ENCODE measurements at regions not wholly inside any gene's neighbourhood (a gene's known extent, or its start where the extent isn't known, plus 50 kb on each side); places are given as distances from the start of the nearest gene placed in this dataset.

DNA sequence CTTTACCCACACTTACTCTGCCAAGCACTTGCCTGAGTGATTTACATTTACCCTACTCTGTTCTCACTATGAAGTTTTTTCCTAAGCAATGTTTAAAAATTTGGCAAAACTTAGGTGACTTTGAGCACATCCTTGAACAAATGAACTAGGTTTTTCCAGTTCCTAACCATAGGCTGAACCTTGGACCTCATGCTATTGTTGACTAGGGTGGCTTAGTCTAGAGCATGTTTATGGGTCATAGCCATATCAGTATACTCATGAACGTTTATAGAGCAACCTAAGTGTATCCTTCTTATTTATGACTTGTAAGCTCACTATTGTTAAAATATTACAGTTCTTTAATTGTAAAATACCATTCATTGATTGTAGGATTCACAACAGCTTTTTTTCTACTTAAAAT, 85.0 kb upstream of the KRR1 start:
- TF ChIP-seq GATA2 (IDR thresholded peaks at IDR 0.05; ENCODE audit: low read depth, low read length) = no peak
- no peak for TF ChIP-seq GATA3 (IDR thresholded peaks at IDR 0.05; ENCODE audit: low read depth, low read length)

DNA sequence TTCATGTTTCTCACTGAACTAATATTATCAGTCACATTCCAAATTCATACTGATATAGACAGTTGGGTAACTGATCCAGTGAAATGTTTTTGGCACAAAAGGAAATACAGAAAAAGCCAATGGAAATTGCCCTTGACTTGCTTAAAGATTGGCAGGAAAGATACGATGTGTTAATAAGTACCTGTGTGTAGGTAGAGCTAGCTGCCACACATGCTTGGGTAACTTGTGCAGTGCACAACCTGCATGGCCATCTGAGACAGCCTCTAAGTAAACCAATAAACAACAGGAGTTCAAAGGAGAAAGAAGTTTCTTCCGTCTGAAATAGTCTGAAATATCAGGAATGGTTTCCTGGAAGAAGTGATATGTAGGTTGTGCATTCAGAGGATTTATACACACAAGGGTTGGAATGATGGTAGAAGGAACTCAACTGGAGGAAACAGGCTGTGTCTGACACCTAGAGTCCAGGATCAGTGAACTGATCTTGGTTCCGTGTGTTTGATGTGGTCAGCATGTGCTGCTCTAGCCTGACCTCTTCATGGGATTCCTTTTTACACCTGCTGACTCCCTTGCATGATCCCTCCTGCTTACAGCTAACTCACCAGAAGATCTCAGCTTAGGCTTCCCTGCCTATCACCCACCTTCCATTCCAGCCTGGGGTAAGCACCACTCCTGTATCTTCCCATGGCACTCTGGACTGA, 81.4 kb upstream of the KRR1 start:
- TF ChIP-seq GATA3 (IDR thresholded peaks at IDR 0.05; ENCODE audit: low read depth, low read length) (no peak), GATA2 (IDR thresholded peaks at IDR 0.05; ENCODE audit: low read depth, low read length) (no peak)

DNA sequence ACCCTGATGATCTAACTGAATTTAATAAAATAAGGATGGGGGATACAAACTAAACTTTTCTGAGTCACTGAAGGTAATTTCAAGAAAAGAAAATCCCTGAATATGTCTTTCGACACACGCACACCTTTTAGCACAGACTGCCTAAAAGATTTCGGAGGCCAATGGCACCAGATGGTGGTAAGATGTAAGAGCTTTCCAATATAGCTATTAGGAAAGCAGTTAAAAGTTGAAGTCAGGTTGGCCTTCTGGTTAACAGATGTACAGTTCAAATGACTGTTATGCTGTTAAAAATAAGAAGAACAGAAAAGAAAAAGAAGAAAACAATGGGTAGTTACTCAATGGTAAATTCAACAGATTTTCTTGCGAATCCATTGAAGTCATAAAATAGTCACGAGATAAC, 80.7 kb upstream of the KRR1 start:
- TF ChIP-seq GATA3 (IDR thresholded peaks at IDR 0.05; ENCODE audit: low read depth, low read length) (no peak; the same call in 1 of the 2 replicates), GATA2 (IDR thresholded peaks at IDR 0.05; ENCODE audit: low read depth, low read length) (no peak)

- TF ChIP-seq GATA2 (IDR thresholded peaks at IDR 0.05; ENCODE audit: low read depth, low read length) = peak; percentile 75
- peak; percentile 60; the same call in 1 of the 2 replicates for TF ChIP-seq GATA3 (IDR thresholded peaks at IDR 0.05; ENCODE audit: low read depth, low read length)
Observed at GRCh38 chr12:75591628-75592027, 80.2 kb upstream of the KRR1 start.

DNA sequence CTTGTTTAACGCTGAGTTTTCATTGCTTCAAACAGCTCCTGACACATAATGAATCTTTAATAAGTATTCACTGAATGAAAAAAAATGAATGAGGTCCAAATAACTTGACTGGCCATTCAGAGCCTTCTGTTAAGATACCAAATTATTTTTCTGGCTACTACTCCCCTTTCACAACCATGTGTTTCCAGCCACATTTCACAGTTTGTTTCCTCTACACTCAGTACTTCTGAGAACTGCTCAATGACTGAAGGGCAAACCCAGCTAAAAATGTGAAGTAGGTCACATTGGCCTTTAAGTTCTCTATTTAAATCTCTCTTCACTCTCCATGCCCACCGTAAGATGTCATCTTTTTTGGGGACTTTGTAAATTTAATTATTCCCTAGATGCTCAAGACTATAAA, 78.4 kb upstream of the KRR1 start:
- TF ChIP-seq GATA2 (IDR thresholded peaks at IDR 0.05; ENCODE audit: low read depth, low read length) (no peak), GATA3 (IDR thresholded peaks at IDR 0.05; ENCODE audit: low read depth, low read length) (no peak)

DNA sequence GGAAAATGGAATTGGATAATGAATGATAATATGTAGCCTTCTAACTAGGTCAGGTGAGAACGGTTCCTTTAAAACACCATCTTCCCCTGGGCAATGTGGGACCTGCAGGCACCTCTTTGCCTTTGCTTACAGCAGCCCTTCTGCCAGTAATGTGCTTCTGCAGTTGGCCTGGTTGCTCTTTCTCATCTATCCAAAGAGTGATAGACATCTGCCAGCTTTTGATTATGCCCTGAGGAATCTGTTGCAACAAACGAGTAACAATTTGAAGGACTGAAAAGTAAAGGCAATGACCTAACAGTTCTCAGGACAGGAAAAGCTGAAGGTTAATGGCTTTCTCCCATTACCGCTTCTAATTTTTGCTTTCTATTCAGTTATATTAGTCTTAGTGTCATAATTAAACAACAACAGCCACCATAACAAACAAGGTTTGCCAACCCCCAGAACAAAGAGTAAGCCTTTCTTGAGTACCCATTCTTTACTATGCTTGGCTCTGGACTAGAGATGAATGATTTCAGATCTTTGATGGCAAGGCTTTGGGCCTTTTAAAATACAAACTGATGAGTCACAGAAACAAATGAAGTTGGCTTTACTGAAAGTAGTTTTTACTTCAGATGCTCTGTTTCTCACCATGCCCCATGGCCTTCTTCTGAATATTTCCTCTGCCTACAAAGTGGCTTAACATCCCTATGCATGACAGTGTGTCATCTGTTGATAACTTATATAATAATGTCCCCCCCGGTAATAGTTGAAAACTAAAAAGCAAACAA, 76.1 kb upstream of the KRR1 start:
- TF ChIP-seq GATA3 (IDR thresholded peaks at IDR 0.05; ENCODE audit: low read depth, low read length) (no peak), GATA2 (IDR thresholded peaks at IDR 0.05; ENCODE audit: low read depth, low read length) (peak; percentile 42)

DNA sequence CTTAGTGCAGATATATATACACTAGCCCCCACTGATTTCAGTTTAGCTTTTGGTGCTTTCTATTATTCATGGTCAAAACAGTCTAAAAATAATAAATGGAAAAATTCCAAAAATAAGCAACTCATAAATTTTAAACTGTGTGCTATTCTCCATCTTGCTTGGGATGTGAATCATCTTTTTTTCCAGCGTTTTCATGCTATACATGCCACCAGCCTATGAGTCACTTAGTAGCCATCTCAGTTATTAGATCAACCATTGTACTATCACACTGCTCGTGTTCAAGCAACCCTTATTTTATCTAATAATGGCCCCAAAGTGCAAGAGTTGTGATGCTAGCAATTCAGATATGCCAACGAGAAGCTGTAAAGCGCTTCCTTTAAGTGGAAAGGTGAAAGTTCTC, 73.9 kb upstream of the KRR1 start:
- TF ChIP-seq GATA3 (IDR thresholded peaks at IDR 0.05; ENCODE audit: low read depth, low read length) (no peak), GATA2 (IDR thresholded peaks at IDR 0.05; ENCODE audit: low read depth, low read length) (no peak)

- TF ChIP-seq GATA2 (IDR thresholded peaks at IDR 0.05; ENCODE audit: low read depth, low read length) = no peak
Observed at GRCh38 chr12:75583355-75583754, 71.9 kb upstream of the KRR1 start.

- TF ChIP-seq GATA2 (IDR thresholded peaks at IDR 0.05; ENCODE audit: low read depth, low read length) (no peak), GATA3 (IDR thresholded peaks at IDR 0.05; ENCODE audit: low read depth, low read length) (no peak)
Observed at GRCh38 chr12:75581515-75581914, 70.1 kb upstream of the KRR1 start.

GRCh38 chr12:75579552-75579951, 68.1 kb upstream of the KRR1 start:
- TF ChIP-seq GATA2 (IDR thresholded peaks at IDR 0.05; ENCODE audit: low read depth, low read length) = no peak
- TF ChIP-seq GATA3 (IDR thresholded peaks at IDR 0.05; ENCODE audit: low read depth, low read length) = no peak

DNA sequence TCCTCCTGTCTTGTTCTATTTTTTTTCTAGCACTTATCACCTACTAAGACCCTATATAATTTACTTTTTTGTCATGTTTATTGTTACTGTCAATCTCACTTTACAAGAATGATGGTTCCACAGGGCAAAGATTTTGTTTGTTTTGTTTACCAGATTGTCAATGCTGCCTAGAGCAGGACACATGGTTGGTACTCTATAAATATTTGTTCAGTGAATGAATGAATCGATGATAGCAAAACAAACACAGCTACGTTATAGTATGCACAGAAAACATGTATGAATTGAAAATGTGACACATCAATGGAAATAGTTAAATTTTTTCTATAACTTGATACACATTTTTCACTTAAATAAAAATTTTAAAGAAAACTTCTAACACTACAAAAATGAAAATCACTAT, 67.1 kb upstream of the KRR1 start:
- TF ChIP-seq GATA3 (IDR thresholded peaks at IDR 0.05; ENCODE audit: low read depth, low read length) = no peak
- TF ChIP-seq GATA2 (IDR thresholded peaks at IDR 0.05; ENCODE audit: low read depth, low read length) = no peak

DNA sequence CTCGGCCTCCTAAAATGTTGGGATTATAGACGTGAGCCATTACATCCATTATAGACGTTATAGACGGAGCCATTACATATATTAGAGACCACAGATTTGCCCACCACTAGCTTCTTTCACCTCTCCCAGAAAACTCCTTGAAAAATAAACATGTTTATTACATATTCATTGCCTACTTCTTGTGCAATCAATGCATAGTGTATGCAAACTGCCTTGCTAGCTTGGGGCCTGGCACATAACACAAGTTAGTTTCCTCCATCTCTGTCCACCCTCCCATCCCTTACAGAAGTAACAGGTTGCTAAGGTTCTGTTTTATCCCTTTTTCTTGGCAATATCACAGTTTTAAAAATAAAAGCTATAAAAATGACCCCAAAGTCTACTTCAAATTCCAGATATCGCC, 66.4 kb upstream of the KRR1 start:
- no peak for TF ChIP-seq GATA3 (IDR thresholded peaks at IDR 0.05; ENCODE audit: low read depth, low read length)
- no peak for TF ChIP-seq GATA2 (IDR thresholded peaks at IDR 0.05; ENCODE audit: low read depth, low read length)

GRCh38 chr12:75571656-75572205, 60.3 kb upstream of the KRR1 start:
- TF ChIP-seq GATA3 (IDR thresholded peaks at IDR 0.05; ENCODE audit: low read depth, low read length) (no peak), GATA2 (IDR thresholded peaks at IDR 0.05; ENCODE audit: low read depth, low read length) (no peak)

GRCh38 chr12:75571204-75571603, 59.8 kb upstream of the KRR1 start:
- TF ChIP-seq GATA3 (IDR thresholded peaks at IDR 0.05; ENCODE audit: low read depth, low read length) (no peak), GATA2 (IDR thresholded peaks at IDR 0.05; ENCODE audit: low read depth, low read length) (no peak)

DNA sequence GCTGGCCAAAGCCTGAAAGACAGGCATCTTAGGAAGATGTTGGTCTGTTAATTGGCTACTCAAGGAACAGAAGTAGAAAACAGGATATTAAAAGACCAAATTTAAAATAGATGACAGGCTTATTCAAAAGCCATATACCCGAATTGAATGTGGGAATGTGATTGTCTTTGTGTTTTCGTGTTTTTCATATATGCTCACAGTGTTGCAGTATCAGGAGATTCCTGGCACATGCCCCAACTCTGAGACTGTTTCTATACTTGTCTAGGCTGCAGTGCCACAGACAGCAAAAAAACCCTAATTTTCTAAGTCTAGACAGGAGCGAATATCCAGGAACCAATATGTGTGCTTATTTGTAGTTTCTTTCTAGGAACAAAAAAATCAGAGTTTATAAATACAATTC, 57.4 kb upstream of the KRR1 start:
- TF ChIP-seq GATA3 (IDR thresholded peaks at IDR 0.05; ENCODE audit: low read depth, low read length) = no peak
- no peak for TF ChIP-seq GATA2 (IDR thresholded peaks at IDR 0.05; ENCODE audit: low read depth, low read length)

Data from SH-SY5Y (cell line).